SH-SY5Y (cell line): ENCODE measurements at regions not wholly inside any gene's neighbourhood (a gene's known extent, or its start where the extent isn't known, plus 50 kb on each side); places are given as distances from the start of the nearest gene placed in this dataset.

Source experiments
- GATA2 ChIP-seq: IDR thresholded peaks from 2 replicates; pipeline ENCODE4 v1.6.1; 2011; ENCODE audit warnings: mild to moderate bottlenecking, low read depth, low read length
- GATA3 ChIP-seq: IDR thresholded peaks from 2 replicates; pipeline ENCODE4 v1.6.1; 2011; ENCODE audit warnings: low read depth, mild to moderate bottlenecking, low read length, moderate library complexity

DNA sequence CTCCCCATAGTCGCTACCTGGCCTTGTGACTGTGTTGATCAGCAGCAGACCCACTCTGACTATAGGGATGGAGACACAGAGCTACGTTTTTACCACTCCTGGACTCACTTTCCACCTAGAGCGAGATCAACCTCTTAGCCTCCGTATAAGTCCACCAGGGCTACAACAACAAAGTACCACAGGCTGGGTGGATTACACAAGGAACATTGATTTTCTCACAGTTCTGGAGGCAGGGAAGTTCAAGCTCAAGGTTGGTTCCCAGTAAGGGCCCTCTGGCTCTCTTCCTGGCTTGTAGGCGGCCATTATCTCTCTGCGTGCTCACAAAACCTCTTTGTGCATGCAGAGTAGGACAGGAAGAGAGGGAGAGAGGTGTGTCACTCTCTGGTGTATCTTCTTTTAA, 330.4 kb upstream of the PROK2 start:
- no peak for TF ChIP-seq GATA3
- no peak for TF ChIP-seq GATA2
